ENCODE measurements at regions not wholly inside any gene's neighbourhood (a gene's known extent, or its start where the extent isn't known, plus 50 kb on each side); places are given as distances from the start of the nearest gene placed in this dataset.

GRCh38 chr22:48207919-48208535 is 1445.6 kb downstream of the TBC1D22A start:
- H3K4me3 ChIP-seq (ENCODE audit: low read depth, low read length): no peak overlapping the region

- H3K4me3 ChIP-seq (ENCODE audit: low read depth, low read length): no peak overlapping the region
These were observed 1443.3 kb downstream of the TBC1D22A start for GRCh38 chr22:48205790-48206189.

- H3K4me3 ChIP-seq (ENCODE audit: low read depth, low read length): no peak overlapping the region
These were observed 1442.7 kb downstream of the TBC1D22A start for GRCh38 chr22:48205161-48205560.

GRCh38 chr22:48204296-48204695 is 1441.8 kb downstream of the TBC1D22A start:
- H3K4me3 ChIP-seq (ENCODE audit: low read depth, low read length): no peak overlapping the region

GRCh38 chr22:48199667-48200066 is 1437.2 kb downstream of the TBC1D22A start:
- no peak overlapping the region for H3K4me3 ChIP-seq (ENCODE audit: low read depth, low read length)

GRCh38 chr22:48198489-48199459 is 1436.3 kb downstream of the TBC1D22A start:
- H3K4me3 ChIP-seq (ENCODE audit: low read depth, low read length): no peak overlapping the region

GRCh38 chr22:48197189-48197690 is 1434.8 kb downstream of the TBC1D22A start:
- H3K4me3 ChIP-seq (ENCODE audit: low read depth, low read length): no peak overlapping the region

- H3K4me3 ChIP-seq (ENCODE audit: low read depth, low read length): no peak overlapping the region
These were observed 1430.5 kb downstream of the TBC1D22A start for GRCh38 chr22:48192920-48193319.

GRCh38 chr22:48192071-48192470 is 1429.6 kb downstream of the TBC1D22A start:
- no peak overlapping the region for H3K4me3 ChIP-seq (ENCODE audit: low read depth, low read length)

GRCh38 chr22:48188231-48188721 is 1425.8 kb downstream of the TBC1D22A start:
- no peak overlapping the region for H3K4me3 ChIP-seq (ENCODE audit: low read depth, low read length)

- H3K4me3 ChIP-seq (ENCODE audit: low read depth, low read length): no peak overlapping the region
These were observed 1424.9 kb downstream of the TBC1D22A start for GRCh38 chr22:48187356-48187755.

GRCh38 chr22:48186146-48186790 is 1423.8 kb downstream of the TBC1D22A start:
- H3K4me3 ChIP-seq (ENCODE audit: low read depth, low read length): no peak overlapping the region

- no peak overlapping the region for H3K4me3 ChIP-seq (ENCODE audit: low read depth, low read length)
These were observed 1422.9 kb downstream of the TBC1D22A start for GRCh38 chr22:48185071-48186055.

GRCh38 chr22:48182846-48183805 is 1420.7 kb downstream of the TBC1D22A start:
- H3K4me3 ChIP-seq (ENCODE audit: low read depth, low read length): no peak overlapping the region

GRCh38 chr22:48182031-48182430 is 1419.6 kb downstream of the TBC1D22A start:
- no peak overlapping the region for H3K4me3 ChIP-seq (ENCODE audit: low read depth, low read length)

GRCh38 chr22:48181263-48181955 is 1419.0 kb downstream of the TBC1D22A start:
- no peak overlapping the region for H3K4me3 ChIP-seq (ENCODE audit: low read depth, low read length)

- H3K4me3 ChIP-seq (ENCODE audit: low read depth, low read length): no peak overlapping the region
These were observed 1418.2 kb downstream of the TBC1D22A start for GRCh38 chr22:48180631-48181030.
